Breast epithelium (tissue), 3 donors: ENCODE measurements at regions not wholly inside any gene's neighbourhood (a gene's known extent, or its start where the extent isn't known, plus 50 kb on each side); places are given as distances from the start of the nearest gene placed in this dataset.

ENCODE experiments used
- POLR2A ChIP-seq: fragments of 450-650 bp; IDR thresholded peaks from one replicate; pipeline ENCODE4 v1.6.1; 2016; ENCODE audit warnings: antibody characterized with exemption, mild to moderate bottlenecking, moderate library complexity
- POLR2AphosphoS5 ChIP-seq, 3 donors: sonication (generic); formaldehyde crosslinking; IDR thresholded peaks; one replicate each; pipeline ENCODE4 v1.6.1; 2017; ENCODE audit warnings: antibody characterized with exemption in 3 of 3
- TF ChIP-seq, protein P1 (sequence below), 3 donors: fragments of 450-650 bp; IDR thresholded peaks; one replicate each; pipeline ENCODE4 v1.5.1; 2016 to 2017; ENCODE audit warnings: antibody characterized with exemption in 3 of 3, mild to moderate bottlenecking in 3 of 3, moderate library complexity in 3 of 3

DNA sequence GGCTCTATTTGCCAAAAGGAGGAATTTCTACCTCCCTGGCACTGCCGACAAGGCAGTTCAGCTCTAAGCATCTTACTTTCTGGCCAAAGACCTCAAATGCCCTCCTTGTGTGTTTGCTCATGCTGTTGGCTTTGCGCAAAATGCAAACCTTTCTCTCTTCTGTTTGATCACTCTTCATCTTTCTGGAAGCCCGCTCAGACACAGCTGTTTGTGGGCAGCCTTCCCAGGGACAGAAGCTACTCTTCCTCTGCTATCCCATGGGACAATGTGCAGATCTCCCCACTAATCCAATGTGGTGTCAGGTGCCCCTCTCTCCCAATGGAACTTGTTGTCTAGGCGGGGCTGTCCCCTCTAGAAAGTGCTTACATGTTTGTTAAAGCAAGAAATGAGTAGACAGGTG, 278.7 kb downstream of the CCSER2 start:
- TF ChIP-seq POLR2AphosphoS5 (IDR thresholded peaks at IDR 0.05) (no peak), POLR2A (no peak)
- TF ChIP-seq, protein P1, sequence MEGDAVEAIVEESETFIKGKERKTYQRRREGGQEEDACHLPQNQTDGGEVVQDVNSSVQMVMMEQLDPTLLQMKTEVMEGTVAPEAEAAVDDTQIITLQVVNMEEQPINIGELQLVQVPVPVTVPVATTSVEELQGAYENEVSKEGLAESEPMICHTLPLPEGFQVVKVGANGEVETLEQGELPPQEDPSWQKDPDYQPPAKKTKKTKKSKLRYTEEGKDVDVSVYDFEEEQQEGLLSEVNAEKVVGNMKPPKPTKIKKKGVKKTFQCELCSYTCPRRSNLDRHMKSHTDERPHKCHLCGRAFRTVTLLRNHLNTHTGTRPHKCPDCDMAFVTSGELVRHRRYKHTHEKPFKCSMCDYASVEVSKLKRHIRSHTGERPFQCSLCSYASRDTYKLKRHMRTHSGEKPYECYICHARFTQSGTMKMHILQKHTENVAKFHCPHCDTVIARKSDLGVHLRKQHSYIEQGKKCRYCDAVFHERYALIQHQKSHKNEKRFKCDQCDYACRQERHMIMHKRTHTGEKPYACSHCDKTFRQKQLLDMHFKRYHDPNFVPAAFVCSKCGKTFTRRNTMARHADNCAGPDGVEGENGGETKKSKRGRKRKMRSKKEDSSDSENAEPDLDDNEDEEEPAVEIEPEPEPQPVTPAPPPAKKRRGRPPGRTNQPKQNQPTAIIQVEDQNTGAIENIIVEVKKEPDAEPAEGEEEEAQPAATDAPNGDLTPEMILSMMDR (IDR thresholded peaks at IDR 0.05): no peak
